ENCODE measurements at regions not wholly inside any gene's neighbourhood (a gene's known extent, or its start where the extent isn't known, plus 50 kb on each side); places are given as distances from the start of the nearest gene placed in this dataset.

GRCh38 chr7:91618776-91619765 lies 261.4 kb downstream of the MTERF1 start:
- TF ChIP-seq CTCF (IDR thresholded peaks at IDR 0.05) (no peak), POLR2A (IDR thresholded peaks at IDR 0.05) (no peak)
